CD4-positive, alpha-beta T cell treated with Interferon alpha-2 for 1 hour (primary cell): ENCODE measurements at regions not wholly inside any gene's neighbourhood (a gene's known extent, or its start where the extent isn't known, plus 50 kb on each side); places are given as distances from the start of the nearest gene placed in this dataset.

Experiments used
- DNase-seq, 2 donors: peaks; one replicate each; pipeline ENCODE4 v3.0.0-alpha.2; 2020 to 2022

DNA sequence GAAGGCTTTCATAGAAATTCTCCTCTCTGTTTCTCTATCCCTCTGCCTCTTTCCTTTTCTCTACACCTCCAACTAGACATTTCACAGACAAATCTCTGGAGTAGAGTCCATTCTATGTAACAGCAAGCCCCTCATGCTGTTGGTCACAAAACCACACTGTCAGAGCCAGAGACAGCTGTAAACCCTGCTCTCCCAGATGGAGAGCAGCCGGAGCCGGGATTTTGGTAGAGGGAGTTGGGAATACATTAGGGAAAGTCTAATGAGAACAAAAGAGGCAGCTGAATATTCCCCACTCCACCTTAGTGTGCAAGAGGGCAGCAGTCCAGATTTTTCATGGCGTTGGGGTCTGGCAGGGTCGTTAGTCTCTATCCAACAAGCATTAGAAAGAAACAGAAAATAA lies 68.3 kb upstream of the EDN1 start:
- DNase-seq, result no peak

DNA sequence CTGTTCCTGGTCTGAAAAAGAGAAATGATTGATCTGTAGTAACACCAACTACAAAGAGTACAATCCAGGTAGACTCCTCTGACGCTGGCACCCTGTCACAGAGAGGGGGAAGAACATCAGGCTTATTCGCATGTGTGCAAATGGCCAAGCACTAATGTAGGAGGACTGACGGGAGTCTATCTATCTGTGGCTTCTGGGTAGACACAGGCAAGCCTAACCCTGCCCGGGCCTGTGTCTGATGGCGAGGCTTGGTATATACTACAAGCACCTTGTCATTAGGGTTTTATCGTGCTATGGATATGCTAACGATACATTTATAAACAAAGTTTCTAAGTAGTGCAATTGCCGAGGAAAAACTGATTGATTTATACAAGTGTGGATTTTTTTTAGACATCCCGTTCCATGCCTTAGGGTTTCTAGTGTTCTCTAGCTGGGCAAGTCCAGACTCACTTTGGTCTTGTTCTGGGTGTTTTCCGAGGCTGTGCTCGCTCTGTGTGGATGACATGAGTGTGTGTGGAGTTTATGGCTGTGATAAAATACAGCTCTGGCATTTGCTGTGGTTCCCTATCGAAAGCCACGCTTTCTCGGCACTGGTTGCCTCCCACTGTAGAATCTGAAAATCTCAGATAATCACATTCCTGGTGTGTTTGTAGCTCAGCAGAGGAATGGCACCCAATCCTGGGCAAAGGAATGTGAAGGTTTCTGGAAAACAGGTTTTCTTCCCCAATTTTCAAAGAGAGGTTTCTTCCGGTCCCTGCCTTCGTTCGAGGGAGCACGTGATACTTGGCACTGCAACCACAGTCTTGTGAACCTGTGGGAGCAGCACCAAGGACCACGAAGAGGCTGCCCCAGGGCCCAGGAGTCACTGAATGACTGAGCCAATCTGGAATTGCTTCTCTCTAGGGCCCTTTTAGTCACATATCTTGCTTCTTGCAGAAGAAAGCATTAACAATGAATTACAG lies 67.5 kb upstream of the EDN1 start:
- DNase-seq, result no peak

DNA sequence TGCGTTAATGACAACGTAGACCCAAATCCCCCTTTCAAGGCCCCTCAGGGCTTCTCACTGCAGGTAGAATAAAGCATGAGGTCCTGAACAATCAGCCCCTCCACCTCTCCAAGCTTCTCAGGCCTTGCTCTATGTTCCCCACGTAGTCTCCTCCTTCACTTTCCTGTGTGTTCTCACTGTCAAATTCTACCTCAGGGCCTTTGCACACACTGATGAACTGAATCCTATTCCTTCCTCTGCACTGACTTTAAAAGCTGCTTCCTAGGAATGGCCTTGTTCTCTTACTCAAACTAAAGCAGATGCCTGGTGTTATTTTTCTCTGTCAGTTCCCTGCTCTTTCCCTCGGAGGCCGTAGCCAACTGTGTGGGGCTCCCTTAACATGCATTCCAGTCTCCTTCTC lies 66.8 kb upstream of the EDN1 start:
- no peak for DNase-seq

DNA sequence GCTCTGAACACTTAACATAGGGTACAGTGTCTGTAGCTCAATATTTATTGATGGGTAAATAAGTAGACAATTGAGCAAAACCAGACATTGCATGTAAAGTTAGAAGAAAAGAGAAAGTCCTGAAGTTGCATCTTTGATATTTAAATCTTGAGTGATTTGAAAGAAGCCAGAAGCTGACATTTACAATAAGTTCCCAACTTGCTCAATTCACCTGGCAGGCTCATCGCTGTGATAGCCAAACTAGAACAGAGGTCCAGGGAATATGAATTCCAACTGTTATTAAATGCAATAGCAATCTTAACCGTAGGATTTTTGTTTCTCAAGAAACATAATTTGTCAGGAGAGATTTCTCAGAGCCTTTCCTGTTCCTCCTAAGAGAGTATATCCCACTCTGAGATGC lies 65.9 kb upstream of the EDN1 start:
- no peak for DNase-seq

DNA sequence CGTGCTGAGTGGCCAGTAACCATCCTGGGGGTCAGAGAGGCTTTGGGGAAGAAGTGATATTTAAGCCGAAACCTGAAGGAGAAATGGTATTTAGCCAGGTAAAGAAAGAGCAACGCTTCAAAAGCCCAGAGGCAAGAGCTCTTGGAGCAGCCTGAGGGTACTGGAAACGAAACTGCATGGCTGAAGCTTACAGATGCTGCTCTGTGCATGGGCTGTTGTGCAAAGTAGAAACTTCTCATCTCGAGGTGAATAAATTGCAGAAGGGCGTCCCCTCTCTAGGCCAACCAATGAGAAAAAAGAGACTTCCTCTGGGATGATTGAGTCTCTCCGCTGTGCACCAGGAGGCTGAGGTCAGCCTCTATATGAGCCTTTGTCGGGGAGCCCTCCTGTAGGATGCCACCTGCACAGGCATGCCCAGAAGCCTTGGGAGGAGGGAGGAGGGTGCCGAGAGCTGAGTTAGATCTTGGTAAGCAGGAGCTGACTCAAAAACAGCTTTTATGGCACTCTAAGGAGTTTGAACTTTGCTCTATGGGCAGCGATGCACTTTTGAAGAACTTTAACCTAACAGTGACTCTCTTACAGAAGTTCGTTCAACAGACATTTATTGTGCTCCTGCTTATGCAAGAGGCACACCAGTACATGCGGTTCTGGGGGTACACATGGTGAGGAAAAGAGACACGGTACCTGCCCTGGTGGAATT lies 61.6 kb upstream of the EDN1 start:
- DNase-seq, result no peak

DNA sequence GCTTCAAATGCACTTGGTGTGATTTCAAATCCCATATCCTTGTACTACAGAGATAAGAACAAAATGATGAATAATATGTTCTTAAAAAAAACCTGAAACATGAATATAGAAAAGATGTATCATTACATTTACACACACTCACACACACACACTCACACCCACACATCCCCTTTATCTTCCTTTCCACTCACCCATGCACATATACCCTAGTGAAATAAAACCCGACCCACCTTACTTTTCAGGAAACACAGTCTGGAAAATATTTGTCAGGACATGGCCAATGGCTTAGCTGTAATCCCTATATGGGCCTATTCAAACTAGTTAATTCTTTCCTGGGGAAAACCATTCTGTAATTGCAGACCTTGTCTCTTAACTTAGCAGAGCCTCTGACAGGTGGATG lies 60.8 kb upstream of the EDN1 start:
- DNase-seq, result no peak

DNA sequence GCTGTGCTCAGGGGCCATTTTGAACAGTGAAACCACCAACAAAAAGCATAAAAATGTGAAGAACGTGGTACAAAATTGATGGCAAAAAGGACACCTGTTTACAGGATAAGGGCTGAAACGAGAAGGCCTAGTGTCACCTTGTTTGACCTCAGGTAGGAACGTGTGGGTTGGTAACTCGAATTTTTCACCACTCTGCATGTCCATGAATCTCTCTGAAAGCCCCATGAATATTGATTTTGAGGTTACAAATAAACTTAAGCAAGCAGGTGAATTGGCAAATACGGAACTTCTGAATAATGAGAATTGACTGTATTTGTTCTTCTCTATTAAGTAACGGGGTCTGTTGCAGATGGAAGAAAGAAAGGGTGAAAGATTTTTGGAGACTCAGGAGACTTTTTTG lies 59.6 kb upstream of the EDN1 start:
- no peak for DNase-seq

DNA sequence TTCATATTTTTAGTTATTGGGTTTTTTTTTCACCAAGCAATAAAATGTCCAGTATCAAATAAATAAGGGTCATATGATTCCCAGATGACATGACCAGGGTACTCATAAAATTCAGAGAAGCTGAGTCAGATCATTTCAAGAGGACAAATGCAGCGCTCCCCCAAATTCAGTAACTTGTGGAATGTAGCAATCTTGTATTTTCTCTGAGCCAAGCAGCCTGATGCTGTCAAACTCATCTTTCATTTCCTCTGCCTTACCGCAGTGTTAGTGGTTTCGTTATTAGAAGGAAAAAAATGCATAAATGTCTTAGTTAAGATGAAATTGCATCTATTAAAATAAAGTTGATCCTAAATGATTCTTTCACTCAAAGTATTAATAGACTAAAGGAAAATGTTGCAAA lies 57.8 kb upstream of the EDN1 start:
- peak; percentile 10 to 23 for DNase-seq

DNA sequence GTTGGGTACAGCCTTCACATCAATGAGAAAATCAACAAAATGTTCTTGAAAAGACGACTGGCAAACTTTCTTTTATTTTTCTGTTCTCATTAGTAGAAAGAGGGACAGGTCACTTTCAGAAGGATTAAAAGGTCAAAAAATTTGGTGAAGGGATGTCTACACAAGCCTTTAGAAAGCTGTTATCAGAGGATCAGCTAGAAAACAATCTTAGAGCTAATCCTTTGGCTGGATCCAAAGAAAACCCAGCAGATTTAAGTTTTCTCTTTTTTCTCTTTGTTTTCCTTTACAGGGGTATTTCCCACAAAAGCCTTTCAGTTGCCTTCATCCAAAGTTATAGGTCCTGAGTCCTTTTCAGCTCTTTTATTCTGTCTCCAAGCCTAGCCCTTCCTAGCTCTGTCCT lies 57.3 kb upstream of the EDN1 start:
- no peak for DNase-seq

DNA sequence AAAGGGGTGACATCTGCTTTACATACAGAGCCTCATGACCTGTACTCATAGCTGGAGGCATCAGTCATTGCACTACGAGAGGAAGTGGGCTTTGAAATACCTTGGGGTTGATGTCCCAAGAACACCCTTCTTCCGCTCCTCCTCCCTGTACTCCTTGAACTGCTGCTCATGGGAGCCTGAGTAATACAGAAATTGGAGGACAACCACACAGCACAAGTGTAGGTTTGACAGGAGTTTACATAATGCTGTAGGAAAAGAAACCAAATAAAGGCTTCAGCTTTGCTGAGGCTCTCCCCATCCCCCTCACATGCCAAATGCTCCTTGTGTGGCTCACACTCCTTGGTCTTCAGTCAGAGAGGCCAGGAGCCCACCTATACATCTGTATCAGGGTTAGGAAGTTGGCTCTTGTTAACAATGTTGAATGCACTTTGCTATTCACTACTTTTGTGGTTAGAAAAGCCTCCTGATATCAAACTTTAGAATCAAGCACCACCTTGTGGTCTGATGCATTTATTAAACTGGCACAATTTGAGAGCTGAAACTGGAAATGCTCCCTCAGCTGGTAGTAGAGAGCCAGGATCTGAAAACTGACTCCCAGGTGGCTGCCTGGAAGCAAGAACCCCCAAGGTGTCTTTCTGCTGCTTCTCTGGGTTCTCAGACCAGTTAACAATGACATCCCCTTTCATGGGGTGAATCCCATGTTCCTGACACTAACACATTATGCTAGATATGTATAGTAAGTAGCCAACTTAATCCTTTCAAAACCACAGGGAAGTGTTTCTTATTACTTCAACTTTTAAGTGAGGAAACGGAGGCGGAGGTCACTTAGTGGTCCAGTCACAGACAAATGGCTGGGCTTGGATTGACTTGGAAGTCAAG lies 56.2 kb upstream of the EDN1 start:
- DNase-seq, result peak; percentile 40 to 76

DNA sequence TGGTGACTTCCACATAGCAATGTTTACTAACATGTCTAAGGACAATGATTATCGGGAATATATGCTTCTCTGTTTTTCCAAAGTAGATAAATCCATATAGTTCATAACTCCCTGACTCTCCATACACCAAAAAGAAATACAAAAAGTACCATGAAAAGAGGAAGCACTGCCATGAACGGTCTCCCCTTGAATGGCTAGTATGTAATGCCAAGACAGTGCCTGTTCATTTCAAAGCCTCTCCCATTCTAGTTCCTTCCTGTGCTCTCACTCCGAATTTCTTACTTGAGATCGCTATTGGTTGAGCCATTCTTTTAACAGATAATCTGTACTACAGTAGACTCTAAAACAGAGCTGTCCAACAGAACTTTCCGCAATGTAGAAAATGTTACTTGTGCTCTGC lies 54.8 kb upstream of the EDN1 start:
- no peak for DNase-seq

DNA sequence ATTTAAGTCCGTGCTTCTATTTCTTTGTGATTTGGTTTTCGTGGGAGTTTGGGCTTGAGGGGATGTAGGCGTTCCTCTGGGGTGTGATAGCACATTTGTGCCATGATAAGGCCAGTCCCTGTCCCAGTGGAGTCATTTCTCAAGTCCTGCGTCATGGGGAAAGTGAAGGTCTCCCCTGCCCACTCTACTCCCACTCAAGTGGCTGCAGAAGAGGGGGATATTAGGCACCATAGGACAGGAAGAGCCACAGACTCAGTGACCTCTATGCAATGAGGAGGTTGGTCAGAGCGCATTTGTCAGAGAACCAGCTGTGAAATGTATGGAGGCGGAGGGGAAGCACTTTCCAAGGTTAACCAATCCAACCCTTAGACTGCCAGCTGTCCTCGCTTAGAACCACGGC lies 51.9 kb upstream of the EDN1 start:
- no peak for DNase-seq
